Neural cell (in vitro differentiated cells): ENCODE measurements at regions not wholly inside any gene's neighbourhood (a gene's known extent, or its start where the extent isn't known, plus 50 kb on each side); places are given as distances from the start of the nearest gene placed in this dataset.

Experiments used
- H2AFZ ChIP-seq: fragments of 200-600, 300-800 bp; sonication (generic), shearing (Covaris generic); 2 replicates; pipeline ENCODE4 v1.6.0; 2014; ENCODE audit warnings: low read depth, mild to moderate bottlenecking, antibody characterized with exemption, low read length, moderate library complexity
- H3F3A ChIP-seq: fragments of 200-600 bp; shearing (Covaris generic); 2 replicates; pipeline ENCODE4 v1.6.1; 2016; ENCODE audit warnings: mild to moderate bottlenecking, moderate library complexity, mixed read lengths, antibody characterized with exemption, low read length; ENCODE audit not compliant: insufficient read depth, poor library complexity, severe bottlenecking
- H3K27ac ChIP-seq: fragments of 200-600, 300-800 bp; sonication (generic), shearing (Covaris generic); 2 replicates; pipeline ENCODE4 v1.5.1; 2014; ENCODE audit warnings: mild to moderate bottlenecking, low read length, moderate library complexity
- H3K27me3 ChIP-seq: fragments of 300-800, 200-600 bp; sonication (generic), shearing (Covaris generic); 2 replicates; pipeline ENCODE4 v1.6.0; 2014; ENCODE audit warnings: mild to moderate bottlenecking, low read depth, low read length, moderate library complexity; ENCODE audit not compliant: insufficient read depth
- H3K36me3 ChIP-seq: fragments of 300-800, 200-600 bp; sonication (generic), shearing (Covaris generic); 2 replicates; pipeline ENCODE4 v1.5.1; 2014; ENCODE audit warnings: mild to moderate bottlenecking, antibody characterized with exemption, low read length, moderate library complexity; ENCODE audit not compliant: insufficient read depth
- H3K4me2 ChIP-seq: fragments of 300-800, 200-600 bp; sonication (generic), shearing (Covaris generic); 2 replicates; pipeline ENCODE4 v1.6.0; 2014; ENCODE audit warnings: mild to moderate bottlenecking, low read length
- H3K4me3 ChIP-seq: fragments of 300-800, 200-600 bp; sonication (generic), shearing (Covaris generic); 2 replicates; pipeline ENCODE4 v1.5.1; 2014; ENCODE audit warnings: mild to moderate bottlenecking, low read length, moderate library complexity
- H3K79me2 ChIP-seq: fragments of 200-600 bp; shearing (Covaris generic); replicated peaks from 2 replicates; pipeline ENCODE4 v1.6.0; 2014; ENCODE audit warnings: mild to moderate bottlenecking, low read length, moderate library complexity; ENCODE audit not compliant: insufficient read depth
- H3K9ac ChIP-seq: fragments of 300-800, 200-600 bp; sonication (generic), shearing (Covaris generic); 2 replicates; pipeline ENCODE4 v1.6.1; 2016; ENCODE audit warnings: mild to moderate bottlenecking, low read length, mixed read lengths
- H3K9me2 ChIP-seq: fragments of 200-600 bp; shearing (Covaris generic); 2 replicates; pipeline ENCODE4 v1.6.1; 2016; ENCODE audit warnings: mild to moderate bottlenecking, low read length, mixed read lengths; ENCODE audit not compliant: insufficient read depth
- H3K9me3 ChIP-seq: fragments of 200-600, 300-800 bp; sonication (generic), shearing (Covaris generic); 2 replicates; pipeline ENCODE4 v1.6.1; 2016; ENCODE audit warnings: mild to moderate bottlenecking, mixed run types, low read length, moderate library complexity, mixed read lengths
- H4K20me1 ChIP-seq: fragments of 200-600 bp; shearing (Covaris generic); 2 replicates; pipeline ENCODE4 v1.6.1; 2016; ENCODE audit warnings: mild to moderate bottlenecking, mixed run types; ENCODE audit not compliant: insufficient read depth
- EP300 ChIP-seq: fragments of 450-650 bp; conservative IDR thresholded peaks from 2 replicates; pipeline ENCODE4 v1.6.1; 2014; ENCODE audit warnings: antibody characterized with exemption, mild to moderate bottlenecking, moderate library complexity; ENCODE audit not compliant: poor library complexity, severe bottlenecking
- EZH2 ChIP-seq: fragments of 200-600, 300-800 bp; shearing (Covaris generic), sonication (generic); IDR thresholded peaks from 2 replicates; pipeline ENCODE4 v1.6.1; 2014; ENCODE audit warnings: antibody characterized with exemption, low read length, borderline replicate concordance, mild to moderate bottlenecking; ENCODE audit not compliant: insufficient read depth, poor library complexity, severe bottlenecking
- MXI1 ChIP-seq: fragments of 450-650 bp; conservative IDR thresholded peaks from 2 replicates; pipeline ENCODE4 v1.6.1; 2014; ENCODE audit warnings: antibody characterized with exemption, mild to moderate bottlenecking; ENCODE audit not compliant: poor library complexity, severe bottlenecking
- POLR2AphosphoS5 ChIP-seq: IDR thresholded peaks from 2 replicates; pipeline ENCODE4 v1.6.1; 2012
- RAD21 ChIP-seq: fragments of 450-650 bp; conservative IDR thresholded peaks from 2 replicates; pipeline ENCODE4 v1.6.1; 2014; ENCODE audit warnings: antibody characterized with exemption, mild to moderate bottlenecking, moderate library complexity
- REST ChIP-seq: IDR thresholded peaks from 2 replicates; pipeline ENCODE4 v1.6.1; 2012; ENCODE audit warnings: borderline replicate concordance
- SMC3 ChIP-seq: fragments of 450-650 bp; conservative IDR thresholded peaks from 2 replicates; pipeline ENCODE4 v1.6.1; 2014; ENCODE audit warnings: antibody characterized with exemption, mild to moderate bottlenecking, moderate library complexity; ENCODE audit not compliant: poor library complexity
- TAF1 ChIP-seq: IDR thresholded peaks from 2 replicates; pipeline ENCODE4 v1.6.1; 2012; ENCODE audit warnings: low read depth
- TF ChIP-seq, protein P1 (sequence below): fragments of 450-650 bp; IDR thresholded peaks from 2 replicates; pipeline ENCODE4 v1.5.1; 2014; ENCODE audit warnings: antibody characterized with exemption, mild to moderate bottlenecking, moderate library complexity; ENCODE audit not compliant: poor library complexity, severe bottlenecking

- Histone ChIP-seq H2AFZ (no peak overlapping the region), H3K9me2 (no peaks in the 10 kb centered on the region), H3K36me3 (no peaks in the 10 kb centered on the region), H3K27me3 (no peaks in the 10 kb centered on the region), H3K4me3 (no peak overlapping the region), H3F3A (no peaks in the 10 kb centered on the region), H3K4me2 (no peak overlapping the region), H3K9ac (no peak overlapping the region), H4K20me1 (no peaks in the 10 kb centered on the region), H3K79me2 (no peaks in the 10 kb centered on the region), H3K27ac (no peak overlapping the region), H3K9me3 (no peaks in the 10 kb centered on the region)
- TF ChIP-seq TAF1 (no peak), POLR2AphosphoS5 (no peak), SMC3 (no peak), REST (no peak), RAD21 (no peak), EP300 (no peak), EZH2 (no peak), MXI1 (no peak)
- TF ChIP-seq, protein P1, sequence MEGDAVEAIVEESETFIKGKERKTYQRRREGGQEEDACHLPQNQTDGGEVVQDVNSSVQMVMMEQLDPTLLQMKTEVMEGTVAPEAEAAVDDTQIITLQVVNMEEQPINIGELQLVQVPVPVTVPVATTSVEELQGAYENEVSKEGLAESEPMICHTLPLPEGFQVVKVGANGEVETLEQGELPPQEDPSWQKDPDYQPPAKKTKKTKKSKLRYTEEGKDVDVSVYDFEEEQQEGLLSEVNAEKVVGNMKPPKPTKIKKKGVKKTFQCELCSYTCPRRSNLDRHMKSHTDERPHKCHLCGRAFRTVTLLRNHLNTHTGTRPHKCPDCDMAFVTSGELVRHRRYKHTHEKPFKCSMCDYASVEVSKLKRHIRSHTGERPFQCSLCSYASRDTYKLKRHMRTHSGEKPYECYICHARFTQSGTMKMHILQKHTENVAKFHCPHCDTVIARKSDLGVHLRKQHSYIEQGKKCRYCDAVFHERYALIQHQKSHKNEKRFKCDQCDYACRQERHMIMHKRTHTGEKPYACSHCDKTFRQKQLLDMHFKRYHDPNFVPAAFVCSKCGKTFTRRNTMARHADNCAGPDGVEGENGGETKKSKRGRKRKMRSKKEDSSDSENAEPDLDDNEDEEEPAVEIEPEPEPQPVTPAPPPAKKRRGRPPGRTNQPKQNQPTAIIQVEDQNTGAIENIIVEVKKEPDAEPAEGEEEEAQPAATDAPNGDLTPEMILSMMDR: no peak
Measured at GRCh38 chr4:84403656-84404055, 95.4 kb downstream of the NKX6-1 start.

DNA sequence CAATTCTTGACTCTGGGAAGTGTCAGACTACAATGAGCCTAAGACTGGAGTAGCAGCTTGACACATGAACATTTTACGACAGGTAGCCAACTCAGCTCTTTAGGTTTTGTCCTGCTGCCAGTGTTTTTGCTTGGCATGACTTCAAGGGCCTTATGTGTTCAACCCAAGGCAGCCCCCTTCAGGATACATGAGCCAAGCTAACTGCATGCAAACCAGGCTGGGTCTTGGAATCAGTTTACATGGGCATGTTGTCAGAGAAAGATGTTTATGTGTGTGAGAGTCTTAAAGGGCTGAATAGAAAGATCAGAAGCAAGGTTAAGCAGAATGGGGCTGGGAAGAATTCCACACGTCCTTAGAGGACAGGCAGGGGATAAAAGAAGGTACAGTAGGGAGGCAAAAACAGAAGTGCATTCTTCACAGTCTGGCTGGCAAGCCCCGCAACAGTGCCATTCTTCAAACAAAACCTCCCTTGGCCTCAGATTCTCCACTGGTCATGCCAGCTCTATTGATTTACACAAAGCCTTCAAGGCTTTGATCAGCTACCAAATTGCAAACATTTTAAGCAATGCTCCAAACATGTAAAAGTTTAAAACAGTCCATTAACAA lies 97.3 kb downstream of the NKX6-1 start:
- no peaks in the 10 kb centered on the region for H4K20me1 ChIP-seq
- no peak overlapping the region for H3K4me3 ChIP-seq
- H3K9me2 ChIP-seq: no peaks in the 10 kb centered on the region
- no peak overlapping the region for H2AFZ ChIP-seq
- no peaks in the 10 kb centered on the region for H3K36me3 ChIP-seq
- H3K4me2 ChIP-seq: no peak overlapping the region
- no peak for TF ChIP-seq REST
- no peak for TF ChIP-seq SMC3
- no peak for TF ChIP-seq TAF1
- no peak for TF ChIP-seq MXI1
- TF ChIP-seq, protein P1: no peak
- no peak for TF ChIP-seq EZH2
- TF ChIP-seq RAD21: no peak
- TF ChIP-seq POLR2AphosphoS5: no peak
- no peak for TF ChIP-seq EP300
- H3K79me2 ChIP-seq: no peaks in the 10 kb centered on the region
- H3K9me3 ChIP-seq: no peaks in the 10 kb centered on the region
- no peak overlapping the region for H3K27ac ChIP-seq
- H3K9ac ChIP-seq: no peak overlapping the region
- H3F3A ChIP-seq: no peaks in the 10 kb centered on the region
- H3K27me3 ChIP-seq: peaks cover 4% of the 10 kb centered on the region
